ENCODE measurements at regions not wholly inside any gene's neighbourhood (a gene's known extent, or its start where the extent isn't known, plus 50 kb on each side); places are given as distances from the start of the nearest gene placed in this dataset.

GRCh38 chr6:82072121-82072521, 175.4 kb downstream of the IBTK start:
- DNase-seq, result no peak

GRCh38 chr6:82068721-82069120, 178.8 kb downstream of the IBTK start:
- no peak for DNase-seq

- DNase-seq, result no peak
Measured at GRCh38 chr6:82066991-82067411, 180.5 kb downstream of the IBTK start.

GRCh38 chr6:82066196-82066595, 181.3 kb downstream of the IBTK start:
- DNase-seq, result no peak

- DNase-seq, result no peak
Measured at GRCh38 chr6:82063574-82063973, 184.0 kb downstream of the IBTK start.

- no peak for DNase-seq
Measured at GRCh38 chr6:82062219-82062618, 185.3 kb downstream of the IBTK start.

- peak; percentile 76 for DNase-seq
Measured at GRCh38 chr6:82057846-82058554, 189.5 kb downstream of the IBTK start.

GRCh38 chr6:82056567-82056966, 191.0 kb downstream of the IBTK start:
- no peak for DNase-seq

GRCh38 chr6:82045965-82046756, 201.4 kb downstream of the IBTK start:
- DNase-seq, result no peak

- peak; percentile 68 for DNase-seq
Measured at GRCh38 chr6:82040405-82041221, 206.9 kb downstream of the IBTK start.

- DNase-seq, result no peak
Measured at GRCh38 chr6:82038631-82039030, 208.9 kb downstream of the IBTK start.

- DNase-seq, result no peak
Measured at GRCh38 chr6:82035526-82035925, 212.0 kb downstream of the IBTK start.

GRCh38 chr6:82033631-82034211, 213.8 kb downstream of the IBTK start:
- peak; percentile 78 for DNase-seq

GRCh38 chr6:82032444-82032843, 215.1 kb downstream of the IBTK start:
- no peak for DNase-seq

GRCh38 chr6:82030761-82031503, 216.6 kb downstream of the IBTK start:
- DNase-seq, result no peak

- DNase-seq, result no peak
Measured at GRCh38 chr6:82030301-82030700, 217.2 kb downstream of the IBTK start.

GRCh38 chr6:82025271-82025670, 222.3 kb downstream of the IBTK start:
- no peak for DNase-seq

- DNase-seq, result no peak
Measured at GRCh38 chr6:82022614-82023129, 224.9 kb downstream of the IBTK start.

- no peak for DNase-seq
Measured at GRCh38 chr6:82017773-82018172, 229.8 kb downstream of the IBTK start.

- DNase-seq, result no peak
Measured at GRCh38 chr6:82017288-82017687, 230.3 kb downstream of the IBTK start.

- DNase-seq, result no peak
Measured at GRCh38 chr6:82015526-82015925, 232.0 kb downstream of the IBTK start.

All from muscle of arm (tissue), 1 donor.